HG03469 (cell line): ENCODE measurements at regions not wholly inside any gene's neighbourhood (a gene's known extent, or its start where the extent isn't known, plus 50 kb on each side); places are given as distances from the start of the nearest gene placed in this dataset.

Source experiments
- ATAC-seq: cut with Tn5 transposase; IDR thresholded peaks from one replicate; pipeline ENCODE4 v1.9.1; 2021; ENCODE audit warnings: mild to moderate bottlenecking, moderate library complexity, moderate number of reproducible peaks; ENCODE audit not compliant: unreplicated experiment

DNA sequence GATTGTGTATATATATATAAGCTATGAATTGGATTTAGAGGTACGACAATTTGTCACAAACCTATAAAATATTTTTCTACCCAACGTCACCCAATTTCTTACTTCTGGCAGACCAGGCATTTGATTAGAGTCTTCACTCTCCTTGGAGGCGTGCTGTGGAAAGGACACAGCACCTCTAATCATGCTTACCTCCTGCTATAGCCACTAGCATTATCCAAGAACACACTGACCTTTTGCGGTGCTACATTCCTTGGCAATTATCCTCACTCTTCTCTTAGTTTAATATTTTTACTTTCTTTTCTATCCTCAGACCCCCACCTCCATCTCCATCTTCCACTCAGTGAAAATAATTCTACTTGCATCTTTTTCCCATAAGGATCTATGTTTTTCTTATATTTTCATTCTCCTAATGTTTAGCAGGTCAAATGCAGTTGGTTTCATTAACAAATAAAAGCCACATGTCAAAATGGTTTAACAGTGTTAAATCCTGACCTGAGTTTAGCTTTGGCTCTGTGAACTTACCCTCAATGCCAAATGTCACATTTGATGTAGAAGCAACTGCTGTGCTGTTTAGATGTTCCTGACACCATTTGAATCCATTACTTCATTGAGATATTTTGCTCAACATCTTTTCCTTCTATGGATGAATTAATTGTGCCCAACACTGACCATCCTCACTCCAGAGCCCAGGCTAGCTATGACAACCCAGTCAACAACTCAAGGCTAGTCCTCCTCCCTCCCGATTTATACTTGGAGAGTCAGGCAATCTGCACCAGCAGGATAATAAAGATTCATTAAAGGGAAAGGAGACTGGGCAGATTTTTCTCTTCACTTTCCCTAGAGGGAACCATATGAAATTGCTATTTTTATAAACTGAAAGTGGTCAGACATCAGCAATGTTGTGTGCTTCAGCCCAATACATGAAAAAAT lies 240.5 kb downstream of the MREG start:
- no peak for ATAC-seq

DNA sequence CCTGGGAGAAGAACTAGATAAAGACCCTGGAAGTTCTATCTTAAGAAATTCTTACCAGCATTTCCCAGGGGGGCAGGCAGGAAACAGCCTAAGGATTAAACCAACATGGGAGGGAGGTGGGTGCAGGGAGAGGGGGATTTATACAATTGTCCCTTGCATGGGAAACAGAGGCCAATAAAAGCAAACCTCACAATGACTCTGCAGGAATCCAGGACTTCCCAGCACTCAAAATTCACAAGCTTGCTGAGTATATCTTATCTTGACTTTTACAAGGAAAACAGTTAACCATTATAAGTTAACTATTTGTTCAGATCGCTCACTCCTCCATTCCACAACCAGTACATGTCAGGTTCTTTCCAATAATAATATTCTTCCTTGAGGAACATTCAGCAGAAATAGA lies 241.3 kb downstream of the MREG start:
- ATAC-seq = no peak

DNA sequence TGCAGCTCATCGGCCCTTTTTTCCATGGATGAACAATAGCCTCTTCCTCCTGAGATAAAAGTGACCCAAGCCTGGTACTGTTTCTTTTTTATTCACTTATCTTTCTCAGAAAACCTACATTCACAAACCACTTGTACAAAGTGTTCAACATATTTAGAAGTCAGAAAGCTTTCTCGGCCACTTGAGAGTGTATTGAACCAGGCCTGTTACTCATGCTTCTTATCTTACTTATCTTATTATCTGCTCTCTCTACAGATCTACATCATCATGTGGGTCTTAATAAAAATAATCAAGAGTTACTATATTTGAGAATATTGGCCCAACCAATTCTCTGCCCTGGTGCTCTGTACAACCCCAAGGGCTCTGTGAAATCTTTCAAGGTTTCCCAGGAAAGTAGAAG lies 242.1 kb downstream of the MREG start:
- no peak for ATAC-seq

DNA sequence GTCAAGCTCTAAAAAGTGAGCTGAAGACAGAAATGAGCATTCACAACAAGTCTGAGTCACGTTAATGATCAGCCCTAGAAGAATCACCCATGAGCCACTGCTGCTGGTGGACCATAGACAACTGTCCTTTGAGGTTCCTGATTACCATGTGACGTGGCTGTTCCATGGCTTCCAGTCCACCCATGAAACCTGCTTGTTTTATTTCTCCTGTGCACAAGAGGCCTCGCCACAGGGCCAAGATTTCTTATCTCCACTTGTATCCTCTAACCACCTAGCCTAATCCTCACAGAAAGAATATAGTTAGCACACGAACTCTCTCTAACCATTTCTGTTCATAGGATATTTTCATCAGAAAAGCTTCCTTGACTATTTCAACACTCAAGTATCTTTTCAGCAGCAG lies 242.7 kb downstream of the MREG start:
- no peak for ATAC-seq

DNA sequence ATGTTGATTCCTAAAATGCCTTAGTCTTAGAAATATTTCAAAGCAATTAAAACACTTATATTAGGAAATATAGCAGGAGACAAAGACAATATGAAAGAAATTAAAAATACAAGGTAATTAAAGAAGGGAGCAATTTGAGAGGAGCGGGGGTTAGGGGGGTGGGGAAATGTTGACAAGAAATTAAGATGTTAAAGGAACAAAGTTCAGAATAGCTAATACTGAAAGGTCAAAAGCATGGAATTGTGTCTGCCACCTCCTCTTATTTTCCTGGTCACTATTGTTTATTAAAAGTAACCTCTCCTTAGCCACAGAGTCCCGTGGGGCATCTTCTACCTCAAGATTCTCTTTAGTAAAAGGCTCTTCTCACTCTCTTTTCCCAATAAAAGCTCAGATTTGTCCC lies 244.1 kb downstream of the MREG start:
- no peak for ATAC-seq

DNA sequence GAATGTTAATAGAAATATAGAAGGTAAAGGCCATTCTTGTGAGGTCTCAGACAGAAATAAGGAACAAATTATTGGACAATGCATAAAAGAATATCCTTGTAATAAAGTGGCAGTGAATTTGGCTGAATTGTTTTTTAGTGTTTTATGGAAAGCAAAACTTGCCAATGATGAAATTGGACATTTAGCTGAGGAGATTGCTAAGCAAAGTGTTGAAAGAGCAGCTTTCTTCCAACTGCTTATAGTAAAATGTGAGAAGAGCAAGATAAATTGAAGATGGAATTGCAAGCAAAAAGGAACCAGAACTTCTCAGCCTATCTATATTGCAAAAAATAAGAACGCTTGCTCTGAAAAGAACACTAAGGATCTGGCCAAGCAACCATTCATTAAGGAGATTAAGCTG lies 245.7 kb downstream of the MREG start:
- no peak for ATAC-seq

DNA sequence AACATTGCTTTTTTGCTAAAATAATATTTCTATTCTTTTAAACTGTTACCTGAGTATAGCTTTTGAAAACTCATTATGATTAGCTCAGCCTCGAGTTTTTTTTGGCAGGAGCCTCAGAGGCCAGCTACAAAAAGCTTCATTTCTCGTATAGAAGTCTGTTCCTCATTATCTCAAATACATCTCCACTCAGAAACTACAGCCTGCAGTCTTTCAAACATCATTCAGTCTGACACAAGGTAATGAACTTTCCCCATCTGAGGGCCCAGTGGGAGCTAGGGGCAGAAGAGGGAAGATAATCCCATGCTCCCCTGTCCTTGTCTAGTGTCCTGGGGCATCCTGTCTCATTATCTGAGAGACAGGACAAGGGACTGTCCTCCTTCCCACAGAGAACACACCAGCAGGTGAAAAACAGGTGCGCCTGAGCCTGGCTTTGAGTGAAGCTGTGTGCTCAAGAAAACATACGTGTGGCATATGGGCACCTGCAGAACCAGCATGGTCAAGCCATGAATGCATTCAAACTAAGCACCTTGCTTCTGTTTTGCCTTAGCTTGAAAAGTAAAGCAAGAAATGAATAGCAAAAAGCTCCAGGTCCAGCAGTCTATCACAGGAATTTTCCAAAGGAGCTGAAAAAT lies 247.5 kb downstream of the MREG start:
- ATAC-seq = no peak

DNA sequence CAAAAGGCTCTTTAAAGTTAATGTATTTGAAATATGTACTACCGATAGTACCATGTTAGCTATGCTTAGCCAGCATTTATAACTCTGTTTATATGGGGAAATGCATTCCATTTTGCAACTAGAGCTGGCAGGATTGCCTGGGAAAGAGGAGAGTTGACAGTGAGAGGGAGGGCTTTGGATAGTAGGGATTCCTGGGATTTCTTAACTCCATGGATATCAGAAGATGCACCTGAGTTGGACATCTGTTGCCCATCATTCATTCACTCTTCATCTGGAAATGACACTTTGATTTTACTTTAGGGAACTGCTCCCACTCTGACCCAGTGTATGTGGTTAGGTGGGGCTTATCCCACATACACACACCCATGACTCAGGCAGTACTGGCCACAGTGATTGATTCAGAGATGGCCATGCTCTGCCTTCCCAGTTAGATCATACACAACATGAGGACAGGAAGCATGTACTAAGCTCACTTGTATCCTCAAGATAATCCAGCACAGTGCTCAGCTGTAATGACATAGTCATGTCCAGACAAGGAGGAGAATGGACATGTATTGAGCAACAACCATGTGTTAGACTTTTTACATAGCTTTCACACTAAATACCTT lies 248.8 kb downstream of the MREG start:
- ATAC-seq = no peak

DNA sequence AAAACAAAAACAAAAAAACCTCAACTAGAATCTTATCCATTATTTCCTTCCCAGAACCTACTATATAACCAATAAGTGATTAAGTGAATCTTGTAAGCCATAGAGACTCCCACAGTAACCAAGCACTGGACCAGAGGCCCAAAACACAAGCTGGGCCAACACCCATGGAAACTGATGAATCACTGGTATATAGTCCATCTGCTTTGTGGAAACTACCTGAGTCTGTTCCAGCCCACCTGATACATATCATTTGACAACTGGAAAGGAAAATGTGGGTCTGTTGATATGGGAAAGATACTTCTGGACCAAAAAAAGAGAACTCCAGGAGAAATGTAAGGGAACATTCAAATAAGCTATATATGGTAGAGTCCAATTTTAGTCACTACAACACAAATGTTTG lies 252.8 kb downstream of the MREG start:
- no peak for ATAC-seq

DNA sequence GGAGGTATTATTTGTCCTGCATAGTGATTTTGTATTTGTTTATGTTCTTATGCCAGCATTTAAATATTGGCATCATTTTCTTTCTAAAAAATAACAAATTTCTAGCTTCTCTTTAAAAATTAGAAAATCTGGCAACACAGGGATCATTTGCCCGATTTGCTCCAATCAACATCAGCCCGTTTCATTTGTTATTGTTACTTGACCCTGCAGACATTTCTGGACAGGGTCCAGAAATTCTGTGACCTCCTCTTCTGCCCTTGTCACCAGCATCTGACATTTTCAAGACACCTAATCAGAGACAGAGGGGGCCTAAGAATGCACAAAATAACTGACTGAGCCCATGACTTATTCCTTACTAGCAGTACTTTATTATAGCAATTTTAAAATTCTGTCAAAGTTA lies 253.3 kb downstream of the MREG start:
- no peak for ATAC-seq

DNA sequence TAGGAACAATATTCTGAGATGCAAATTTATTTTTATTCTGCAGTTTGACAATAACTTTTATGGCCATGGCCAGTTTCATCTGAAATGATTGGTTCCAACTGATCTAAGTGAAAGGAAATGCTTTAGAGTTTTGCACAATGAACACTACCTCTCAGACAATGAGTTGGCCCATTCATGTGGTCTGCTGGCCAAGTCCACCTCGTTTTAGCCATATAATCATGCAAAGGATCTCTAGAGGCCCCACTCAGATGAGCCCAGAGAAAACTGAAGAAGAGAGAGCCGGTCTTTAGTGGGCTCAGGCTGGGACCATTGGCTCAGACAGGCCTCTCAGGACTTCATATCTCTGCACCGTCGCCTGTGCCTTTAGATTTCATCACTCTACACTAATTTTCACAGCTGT lies 254.7 kb downstream of the MREG start:
- ATAC-seq = no peak

DNA sequence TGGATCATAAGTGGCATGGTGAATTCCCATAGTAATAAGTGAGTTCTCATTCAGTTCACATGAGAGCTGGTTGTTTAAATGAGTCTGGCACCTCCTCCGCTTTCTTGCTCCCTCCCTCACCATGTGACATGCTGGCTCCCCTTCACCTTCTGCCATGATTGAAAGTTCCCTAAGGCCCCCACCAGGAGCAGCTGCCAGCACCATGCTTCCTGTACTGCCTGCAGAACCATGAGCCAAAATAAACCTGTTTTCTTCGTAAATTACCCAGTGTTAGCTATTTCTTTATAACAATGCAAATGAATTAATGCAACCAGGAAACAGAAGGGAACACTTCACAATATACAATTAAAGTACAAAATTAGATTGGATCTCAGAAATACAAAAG lies 257.0 kb downstream of the MREG start:
- no peak for ATAC-seq

DNA sequence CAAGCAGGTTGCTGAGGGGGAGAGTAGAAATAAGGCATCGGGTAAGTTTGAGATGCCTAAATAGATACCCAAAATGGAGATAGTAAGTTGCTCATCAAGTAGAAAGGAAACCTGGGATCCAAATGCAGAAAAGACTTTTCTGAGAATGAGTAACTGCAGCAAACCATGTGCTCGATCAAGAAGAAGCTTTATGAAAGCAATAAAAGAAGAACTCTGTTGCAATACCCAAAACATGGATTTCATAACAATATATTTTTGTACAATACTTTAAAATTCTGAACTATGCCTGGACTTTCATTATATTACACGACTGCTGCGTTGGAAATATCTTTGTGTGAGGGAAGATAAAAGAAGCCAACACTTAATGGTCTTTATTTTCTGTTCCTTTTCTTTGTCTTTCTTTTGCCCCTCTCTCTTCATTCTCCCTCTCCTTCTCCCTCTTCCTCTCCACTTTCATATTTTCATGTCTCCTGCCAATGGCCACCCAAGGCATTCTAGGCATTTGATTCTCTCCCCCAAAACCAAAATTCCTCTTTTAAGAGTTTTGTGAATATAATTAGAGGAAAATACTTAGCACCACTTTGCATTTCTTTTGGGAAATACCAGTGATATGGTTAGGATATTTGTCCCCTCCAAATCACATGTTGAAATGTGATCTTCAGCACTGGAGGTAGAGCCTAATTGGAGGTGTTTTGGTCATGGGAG lies 257.6 kb downstream of the MREG start:
- no peak for ATAC-seq

DNA sequence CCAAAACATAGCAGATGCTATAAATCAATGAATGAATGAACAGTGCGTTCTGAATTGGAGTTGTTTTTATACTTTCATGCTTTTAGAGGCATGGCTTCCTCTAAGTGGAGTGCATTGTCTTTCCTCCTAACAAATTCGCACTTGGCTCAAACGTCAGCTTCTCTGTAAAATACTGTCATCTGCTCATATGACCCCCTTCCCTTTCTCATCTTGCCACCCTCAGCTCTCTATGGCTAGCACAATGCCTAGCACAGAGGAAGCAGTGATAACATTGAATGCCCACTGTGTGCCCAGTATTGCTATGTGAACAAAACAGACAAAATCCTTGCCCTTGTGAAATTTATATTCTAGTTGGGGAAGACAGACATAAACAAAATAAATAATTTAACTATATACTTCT lies 258.8 kb downstream of the MREG start:
- ATAC-seq = no peak

DNA sequence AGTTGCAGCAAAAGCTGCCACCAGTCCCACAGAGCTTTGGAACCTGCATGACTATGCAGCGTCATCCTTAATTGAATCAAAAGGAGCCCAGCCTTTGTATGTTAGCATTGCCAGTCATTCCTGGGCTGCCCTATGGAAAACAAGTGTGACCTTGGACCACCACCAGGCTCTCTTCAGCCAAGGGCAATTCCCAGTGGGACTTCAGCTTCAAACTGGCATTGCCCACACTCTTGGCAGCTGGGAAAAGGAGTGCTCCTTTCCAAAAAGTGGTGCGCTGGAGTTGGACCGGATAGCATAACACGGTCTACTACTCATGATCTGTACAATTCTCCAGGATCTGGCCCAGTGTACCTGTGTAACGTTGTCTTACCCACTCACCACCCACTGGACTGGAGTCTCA lies 259.5 kb downstream of the MREG start:
- ATAC-seq = no peak

DNA sequence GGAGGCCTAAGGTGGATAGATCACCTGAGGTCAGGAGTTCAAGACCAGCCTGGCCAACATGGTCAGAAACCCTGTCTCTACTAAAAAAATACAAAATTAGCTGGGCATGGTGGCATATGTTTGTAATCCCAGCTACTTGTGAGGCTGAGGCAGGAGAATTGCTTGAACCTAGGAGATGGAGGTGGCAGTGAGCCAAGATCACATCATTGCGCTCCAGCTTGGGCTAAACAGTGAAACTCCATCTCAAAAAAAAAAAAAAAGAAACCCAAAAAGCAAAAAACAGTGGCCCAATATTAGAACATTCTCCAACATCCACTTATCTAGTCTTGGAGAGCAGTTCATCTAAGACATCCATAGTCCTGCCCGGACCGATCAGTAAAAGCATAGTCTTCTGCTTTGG lies 260.4 kb downstream of the MREG start:
- ATAC-seq = no peak

DNA sequence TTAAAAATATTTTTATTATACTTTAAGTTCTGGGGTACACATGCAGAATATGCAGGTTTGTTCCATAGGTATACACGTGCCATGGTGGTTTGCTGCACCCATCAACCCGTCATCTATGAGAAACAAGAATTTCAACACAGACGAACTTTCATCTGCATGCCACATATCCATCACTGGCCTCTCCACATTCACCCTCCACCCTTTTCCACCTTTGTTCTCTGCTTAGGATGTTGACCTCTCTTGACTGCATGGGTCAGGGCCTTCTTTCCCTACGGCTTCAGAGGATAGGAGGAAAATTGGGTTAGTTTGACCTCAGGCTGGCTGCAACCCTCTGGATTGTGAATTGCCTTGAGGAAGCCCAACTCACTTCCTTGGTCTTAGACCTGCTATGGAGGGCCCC lies 260.9 kb downstream of the MREG start:
- no peak for ATAC-seq

DNA sequence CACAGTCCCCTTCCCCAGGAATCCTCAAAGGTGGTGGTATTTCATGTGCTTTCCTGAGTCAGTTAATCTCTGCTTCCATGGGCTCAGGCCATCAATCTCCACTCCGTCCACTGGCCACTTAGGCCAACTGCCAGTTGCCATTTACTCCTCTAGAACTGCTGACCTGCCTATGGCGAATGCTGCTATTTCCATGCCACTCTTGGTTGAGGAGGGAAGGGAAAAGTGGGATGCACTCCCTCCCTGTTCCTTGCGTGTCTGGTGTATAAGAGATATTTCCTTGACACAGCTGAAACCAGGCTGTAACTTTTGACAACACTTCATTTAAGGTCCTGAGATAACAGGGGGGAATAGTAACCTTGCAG lies 261.5 kb downstream of the MREG start:
- ATAC-seq = no peak

DNA sequence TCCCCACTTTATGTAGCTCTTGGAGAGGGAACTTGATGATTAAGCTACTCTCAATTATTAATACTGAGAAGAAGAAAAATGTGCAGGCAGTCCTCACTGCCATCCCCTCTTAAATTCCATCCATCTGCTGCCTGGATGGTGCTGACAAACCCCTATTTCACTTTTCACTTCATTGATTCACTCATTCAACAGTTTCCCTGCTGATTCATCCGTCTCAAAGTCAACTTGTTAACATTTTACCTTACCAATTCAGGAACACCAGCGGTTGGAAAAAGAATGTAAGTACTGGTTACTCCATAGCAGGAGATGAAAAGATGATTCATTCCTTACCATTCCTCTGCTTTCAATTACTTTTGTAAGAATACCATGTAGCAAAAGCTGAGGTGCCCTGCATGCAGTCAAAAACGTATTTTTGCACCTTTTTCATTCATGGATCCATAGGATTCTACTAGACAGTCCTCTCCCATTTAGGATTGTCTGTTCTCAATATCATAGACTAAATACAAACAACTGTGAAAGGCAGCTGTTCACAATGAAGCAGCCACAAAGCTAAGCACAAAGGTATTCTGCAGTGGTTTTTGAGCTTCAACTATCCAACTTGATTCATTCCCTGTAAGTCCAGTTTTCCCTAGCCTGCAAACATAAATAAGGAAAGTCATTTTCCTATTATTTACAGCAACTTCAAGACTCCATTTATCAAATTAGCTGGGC lies 262.0 kb downstream of the MREG start:
- no peak for ATAC-seq

DNA sequence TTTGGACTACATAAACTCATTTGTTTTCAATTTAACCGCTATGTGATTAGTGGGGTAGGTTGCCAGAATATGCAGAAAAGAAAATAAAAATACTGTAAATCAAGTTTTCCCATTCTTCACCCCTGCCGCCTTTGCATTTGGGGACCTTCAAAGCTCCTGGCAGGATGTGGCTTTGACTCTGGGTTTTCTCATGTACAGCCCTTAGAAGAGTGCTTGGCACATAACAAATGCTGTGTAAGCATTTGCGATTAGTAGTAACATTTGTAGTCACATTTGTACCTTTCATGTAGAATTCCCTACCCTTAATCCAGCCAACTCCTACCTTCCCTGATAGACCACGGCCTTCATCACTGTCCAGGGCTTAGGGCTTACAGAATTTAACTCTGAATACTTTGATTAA lies 262.6 kb downstream of the MREG start:
- ATAC-seq = no peak
